PC-3 (cell line): ENCODE measurements at regions not wholly inside any gene's neighbourhood (a gene's known extent, or its start where the extent isn't known, plus 50 kb on each side); places are given as distances from the start of the nearest gene placed in this dataset.

Experiments used
- ATAC-seq: fragments of 200-7000 bp; cut with Tn5 transposase; 2 replicates; pipeline ENCODE4 v1.9.1; 2020; ENCODE audit warnings: mild to moderate bottlenecking, moderate library complexity
- BruUV-seq: library from RNA; stranded (reverse); fragments of 400-500 nt; replicated peaks from 2 replicates; lab custom pipeline; 2021; lab: Mats Ljungman, UMichigan
- CTCF ChIA-PET: fragments of 300-600 bp; sonication (Branson Sonifier 250); formaldehyde crosslinking; loops from one replicate; lab custom pipeline; 2022; ENCODE audit warnings: antibody characterized with exemption; lab: Charles Lee
- POLR2A ChIA-PET: fragments of 300-600 bp; sonication (Branson Sonifier 250); formaldehyde crosslinking; loops from one replicate; lab custom pipeline; 2022; ENCODE audit warnings: antibody characterized with exemption; ENCODE audit not compliant: unreplicated experiment; lab: Charles Lee
- DNase-seq: peaks from one replicate; pipeline ENCODE4 v3.0.0-alpha.2; 2015
- H2AFZ ChIP-seq: fragments of 300-600 bp; sonication (generic); 2 replicates; pipeline ENCODE4 v1.6.0; 2016; ENCODE audit warnings: antibody characterized with exemption, low read length
- H3F3A ChIP-seq: fragments of 300-600 bp; sonication (generic); one replicate; pipeline ENCODE4 v1.6.0; 2017; ENCODE audit warnings: antibody characterized with exemption, low read length, control low read depth, mild to moderate bottlenecking; ENCODE audit not compliant: unreplicated experiment
- H3K27ac ChIP-seq: fragments of 300-600 bp; sonication (generic); 2 replicates; pipeline ENCODE4 v1.5.1; 2016; ENCODE audit warnings: mild to moderate bottlenecking, low read length
- H3K27me3 ChIP-seq: fragments of 300-600 bp; sonication (generic); 2 replicates; pipeline ENCODE4 v1.6.1; 2016; ENCODE audit warnings: low read length, mixed read lengths
- H3K36me3 ChIP-seq: fragments of 300-600 bp; sonication (generic); 2 replicates; pipeline ENCODE4 v1.6.1; 2016; ENCODE audit warnings: low read depth, mixed run types, low read length, mixed read lengths
- H3K4me1 ChIP-seq: fragments of 300-600 bp; sonication (generic); 2 replicates; pipeline ENCODE4 v1.5.1; 2016; ENCODE audit warnings: low read length; ENCODE audit not compliant: insufficient read depth
- H3K4me2 ChIP-seq: fragments of 300-600 bp; sonication (generic); 2 replicates; pipeline ENCODE4 v1.6.0; 2016; ENCODE audit warnings: low read length
- H3K4me3 ChIP-seq: fragments of 300-600 bp; sonication (generic); 2 replicates; pipeline ENCODE4 v1.5.1; 2016; ENCODE audit warnings: mild to moderate bottlenecking, low read length, mixed read lengths
- H3K79me2 ChIP-seq: fragments of 300-600 bp; sonication (generic); 2 replicates; pipeline ENCODE4 v1.6.1; 2017; ENCODE audit warnings: low read length, mixed read lengths
- H3K9ac ChIP-seq: fragments of 300-600 bp; sonication (generic); 2 replicates; pipeline ENCODE4 v1.6.0; 2016; ENCODE audit warnings: mild to moderate bottlenecking, low read length
- H3K9me2 ChIP-seq: fragments of 300-600 bp; sonication (generic); replicated peaks from 2 replicates; pipeline ENCODE4 v1.6.1; 2016; ENCODE audit warnings: mixed run types, low read length, mixed read lengths
- H3K9me3 ChIP-seq: fragments of 300-600 bp; sonication (generic); 2 replicates; pipeline ENCODE4 v1.6.1; 2016; ENCODE audit warnings: low read length, mixed read lengths
- H4K20me1 ChIP-seq: fragments of 300-600 bp; sonication (generic); 2 replicates; pipeline ENCODE4 v1.6.1; 2016; ENCODE audit warnings: low read length, mixed read lengths
- EZH2 ChIP-seq: fragments of 300-600 bp; sonication (generic); IDR thresholded peaks from one replicate; pipeline ENCODE4 v1.6.1; 2017; ENCODE audit warnings: antibody characterized with exemption, mild to moderate bottlenecking, low read length; ENCODE audit not compliant: unreplicated experiment
- EZH2phosphoT487 ChIP-seq: fragments of 300-600 bp; sonication (generic); IDR thresholded peaks from 2 replicates; pipeline ENCODE4 v1.6.1; 2018; ENCODE audit warnings: mild to moderate bottlenecking, antibody characterized with exemption, low read length, borderline replicate concordance
- intact Hi-C: fragments of 100-400 bp; cut with micrococcal nuclease; formaldehyde crosslinking; loops from 2 replicates; pipeline ENCODE4 v1.9.0; 2023
- TF ChIP-seq, protein P1 (sequence below): fragments of 300-600 bp; sonication (generic); conservative IDR thresholded peaks from 2 replicates; pipeline ENCODE4 v1.5.1; 2017; ENCODE audit warnings: antibody characterized with exemption, low read depth, mild to moderate bottlenecking, low read length

DNA sequence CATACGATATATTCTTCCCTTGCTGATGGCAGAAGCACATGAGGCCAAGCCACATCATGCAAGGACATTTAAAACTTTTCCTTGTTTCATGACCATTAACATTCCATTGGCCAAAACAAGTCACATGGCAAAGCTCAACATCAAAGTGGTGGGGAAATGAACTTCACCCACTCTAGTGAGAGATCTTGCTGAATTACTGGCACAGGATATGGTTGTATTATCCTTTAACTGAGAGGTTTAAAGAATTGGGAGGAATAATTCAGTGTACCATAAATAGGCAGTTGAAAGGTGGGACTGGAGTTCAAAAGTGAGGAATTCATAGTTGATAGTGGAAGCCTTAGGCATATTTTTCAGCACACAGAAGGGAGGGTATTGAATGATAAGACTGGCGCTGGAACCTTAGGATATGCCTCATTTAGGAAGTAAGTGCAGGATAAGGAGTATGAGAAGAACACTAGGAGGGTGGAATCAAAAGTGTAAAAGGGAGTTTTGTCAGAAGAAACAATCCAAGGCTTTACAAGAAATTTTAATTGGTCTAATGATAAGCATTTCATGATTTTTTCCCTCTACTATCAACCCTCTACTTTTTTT lies 398.8 kb downstream of the C12orf75 start:
- peaks cover 35% of the 10 kb centered on the region for H3K27me3 ChIP-seq
- H3K79me2 ChIP-seq, result no peaks in the 10 kb centered on the region
- H3K27ac ChIP-seq, result no peak overlapping the region
- no peak for ATAC-seq
- DNase-seq, result no peak
- TF ChIP-seq EZH2phosphoT487, result no peak
- no peak for TF ChIP-seq EZH2
- TF ChIP-seq, protein P1, sequence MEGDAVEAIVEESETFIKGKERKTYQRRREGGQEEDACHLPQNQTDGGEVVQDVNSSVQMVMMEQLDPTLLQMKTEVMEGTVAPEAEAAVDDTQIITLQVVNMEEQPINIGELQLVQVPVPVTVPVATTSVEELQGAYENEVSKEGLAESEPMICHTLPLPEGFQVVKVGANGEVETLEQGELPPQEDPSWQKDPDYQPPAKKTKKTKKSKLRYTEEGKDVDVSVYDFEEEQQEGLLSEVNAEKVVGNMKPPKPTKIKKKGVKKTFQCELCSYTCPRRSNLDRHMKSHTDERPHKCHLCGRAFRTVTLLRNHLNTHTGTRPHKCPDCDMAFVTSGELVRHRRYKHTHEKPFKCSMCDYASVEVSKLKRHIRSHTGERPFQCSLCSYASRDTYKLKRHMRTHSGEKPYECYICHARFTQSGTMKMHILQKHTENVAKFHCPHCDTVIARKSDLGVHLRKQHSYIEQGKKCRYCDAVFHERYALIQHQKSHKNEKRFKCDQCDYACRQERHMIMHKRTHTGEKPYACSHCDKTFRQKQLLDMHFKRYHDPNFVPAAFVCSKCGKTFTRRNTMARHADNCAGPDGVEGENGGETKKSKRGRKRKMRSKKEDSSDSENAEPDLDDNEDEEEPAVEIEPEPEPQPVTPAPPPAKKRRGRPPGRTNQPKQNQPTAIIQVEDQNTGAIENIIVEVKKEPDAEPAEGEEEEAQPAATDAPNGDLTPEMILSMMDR, result no peak
- CTCF ChIA-PET, result no interaction called here
- H3K36me3 ChIP-seq, result no peaks in the 10 kb centered on the region
- no peaks in the 10 kb centered on the region for H3K9me3 ChIP-seq
- peaks cover 7% of the 10 kb centered on the region; the same call in 1 of the 2 replicates for H3K4me1 ChIP-seq
- intact Hi-C loops, result no loop called here
- no peak overlapping the region for H2AFZ ChIP-seq
- no peaks in the 10 kb centered on the region for H3F3A ChIP-seq
- H4K20me1 ChIP-seq, result no peaks in the 10 kb centered on the region
- no TSS peak for BruUV-seq
- H3K9me2 ChIP-seq, result no peaks in the 10 kb centered on the region
- H3K4me3 ChIP-seq, result no peak overlapping the region
- H3K4me2 ChIP-seq, result no peak overlapping the region
- no peak overlapping the region for H3K9ac ChIP-seq
- POLR2A ChIA-PET, result no interaction called here

DNA sequence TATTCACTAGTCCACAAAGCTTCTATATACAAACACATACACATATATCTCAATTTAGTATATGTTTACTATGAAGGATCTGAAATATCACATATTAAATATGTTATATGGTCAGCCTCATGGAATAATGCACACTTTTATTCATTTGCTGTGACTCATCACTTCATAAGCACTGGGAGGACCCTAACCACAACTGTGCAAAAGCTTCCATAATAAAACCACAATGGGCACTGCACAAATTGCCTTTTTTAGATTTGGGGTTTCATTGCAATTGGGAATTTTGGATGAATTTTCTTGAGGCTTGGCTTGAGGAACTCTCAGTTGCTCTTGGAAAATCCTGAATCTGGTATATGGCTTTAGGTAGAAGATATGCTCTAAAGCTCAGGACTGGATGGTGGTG lies 399.4 kb downstream of the C12orf75 start:
- Histone ChIP-seq H3K9ac (no peak overlapping the region), H2AFZ (no peak overlapping the region), H3K36me3 (no peaks in the 10 kb centered on the region), H3K79me2 (no peaks in the 10 kb centered on the region), H4K20me1 (no peaks in the 10 kb centered on the region), H3K27me3 (peaks cover 29% of the 10 kb centered on the region), H3K27ac (no peak overlapping the region), H3K4me3 (no peak overlapping the region), H3F3A (no peaks in the 10 kb centered on the region), H3K4me1 (peaks cover 7% of the 10 kb centered on the region; the same call in 1 of the 2 replicates), H3K9me3 (no peaks in the 10 kb centered on the region), H3K9me2 (no peaks in the 10 kb centered on the region), H3K4me2 (no peak overlapping the region)
- no peak for TF ChIP-seq EZH2
- TF ChIP-seq, protein P1, result no peak
- no peak for TF ChIP-seq EZH2phosphoT487
- CTCF ChIA-PET, result no interaction called here
- no TSS peak for BruUV-seq
- ATAC-seq, result no peak
- intact Hi-C loops, result no loop called here
- no peak for DNase-seq
- POLR2A ChIA-PET, result no interaction called here

DNA sequence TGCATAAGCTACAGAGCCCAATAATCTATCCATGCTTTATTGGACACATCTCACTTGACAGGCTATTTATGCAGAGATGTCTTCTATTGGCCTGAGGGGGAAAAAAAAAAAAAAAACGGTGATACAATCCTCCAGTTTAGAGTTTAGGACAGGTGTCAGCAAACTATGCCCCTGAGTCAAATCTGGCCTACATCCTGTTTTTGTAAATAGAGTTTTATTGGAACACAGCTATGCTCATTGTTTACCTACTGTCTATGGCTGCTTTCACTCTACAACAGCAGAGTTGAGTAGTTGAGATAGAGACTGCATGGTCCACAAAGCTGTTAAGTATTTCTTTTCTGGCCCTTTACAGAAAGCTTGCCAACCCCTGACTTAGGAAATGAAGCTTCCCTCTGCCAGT lies 403.1 kb downstream of the C12orf75 start:
- peaks cover 11% of the 10 kb centered on the region for H3K27me3 ChIP-seq
- CTCF ChIA-PET, result no interaction called here
- POLR2A ChIA-PET, result no interaction called here
- DNase-seq, result peak; percentile 47
- no peaks in the 10 kb centered on the region for H4K20me1 ChIP-seq
- no peaks in the 10 kb centered on the region for H3F3A ChIP-seq
- H2AFZ ChIP-seq, result no peak overlapping the region
- H3K4me2 ChIP-seq, result peak overlapping the region; percentile 1; the same call in 1 of the 2 replicates
- H3K9me3 ChIP-seq, result no peaks in the 10 kb centered on the region
- H3K4me1 ChIP-seq, result peaks cover 7% of the 10 kb centered on the region; the same call in 1 of the 2 replicates
- TF ChIP-seq, protein P1, result no peak
- no peak for TF ChIP-seq EZH2phosphoT487
- H3K9me2 ChIP-seq, result no peaks in the 10 kb centered on the region
- H3K27ac ChIP-seq, result no peak overlapping the region
- no peak overlapping the region for H3K4me3 ChIP-seq
- no TSS peak for BruUV-seq
- H3K36me3 ChIP-seq, result no peaks in the 10 kb centered on the region
- H3K79me2 ChIP-seq, result no peaks in the 10 kb centered on the region
- intact Hi-C loops, result no loop called here
- no peak for ATAC-seq
- no peak overlapping the region for H3K9ac ChIP-seq
